Chondrocyte (in vitro differentiated cells): ENCODE measurements at regions not wholly inside any gene's neighbourhood (a gene's known extent, or its start where the extent isn't known, plus 50 kb on each side); places are given as distances from the start of the nearest gene placed in this dataset.

Experiments used
- DNase-seq: peaks from one replicate; pipeline ENCODE4 v3.0.0; 2021; ENCODE audit warnings: mixed read lengths, low spot score
- H3K27ac Mint-ChIP-seq: one replicate; pipeline ENCODE4 v1.8.0; 2021; ENCODE audit warnings: mild to moderate bottlenecking, moderate library complexity, mixed read lengths; ENCODE audit not compliant: unreplicated experiment
- H3K27me3 Mint-ChIP-seq: 2 replicates; pipeline ENCODE4 v1.8.0; 2021; ENCODE audit warnings: low read depth, mixed read lengths
- H3K36me3 Mint-ChIP-seq: 2 replicates; pipeline ENCODE4 v1.8.0; 2021; ENCODE audit warnings: low read depth, mixed read lengths
- H3K4me1 Mint-ChIP-seq: 2 replicates; pipeline ENCODE4 v1.8.0; 2021; ENCODE audit warnings: low read depth, mild to moderate bottlenecking, mixed read lengths
- H3K4me3 Mint-ChIP-seq: one replicate; pipeline ENCODE4 v1.8.0; 2021; ENCODE audit warnings: mild to moderate bottlenecking, moderate library complexity, mixed read lengths; ENCODE audit not compliant: unreplicated experiment
- H3K9me3 Mint-ChIP-seq: 2 replicates; pipeline ENCODE4 v1.8.0; 2021; ENCODE audit warnings: low read depth, mixed read lengths
- CTCF ChIP-seq: fragments of 200-600 bp; sonication (generic); IDR thresholded peaks from 2 replicates; pipeline ENCODE4 v1.5.0; 2021; ENCODE audit warnings: antibody characterized with exemption, mild to moderate bottlenecking, moderate library complexity

DNA sequence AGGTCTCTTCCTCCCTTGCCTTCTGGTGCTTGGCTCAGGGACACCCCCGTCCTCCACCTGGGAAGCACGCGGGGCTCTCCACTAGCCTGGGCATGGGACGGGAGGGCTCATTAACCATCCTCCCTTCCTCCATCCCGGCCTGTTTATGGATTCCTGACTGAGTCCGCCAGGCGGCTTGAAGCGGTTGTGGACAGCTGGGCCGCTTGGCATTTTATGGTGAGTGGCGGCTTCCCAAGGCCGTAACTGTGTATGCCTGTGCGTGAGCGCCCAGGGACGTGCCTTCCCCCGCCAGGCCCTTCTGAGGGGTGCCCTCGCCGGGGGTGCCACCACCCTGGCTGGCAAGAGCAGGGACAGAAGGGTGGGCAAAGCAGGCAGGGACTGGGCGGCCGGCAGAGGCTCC is 202.8 kb downstream of the URI1 start:
- peaks cover 2% of the 10 kb centered on the region for H3K9me3 Mint-ChIP-seq
- DNase-seq = no peak
- no peak overlapping the region for H3K27ac Mint-ChIP-seq
- TF ChIP-seq CTCF = no peak
- no peaks in the 10 kb centered on the region for H3K4me1 Mint-ChIP-seq
- H3K4me3 Mint-ChIP-seq = no peak overlapping the region
- H3K27me3 Mint-ChIP-seq = no peaks in the 10 kb centered on the region
- no peaks in the 10 kb centered on the region for H3K36me3 Mint-ChIP-seq

DNA sequence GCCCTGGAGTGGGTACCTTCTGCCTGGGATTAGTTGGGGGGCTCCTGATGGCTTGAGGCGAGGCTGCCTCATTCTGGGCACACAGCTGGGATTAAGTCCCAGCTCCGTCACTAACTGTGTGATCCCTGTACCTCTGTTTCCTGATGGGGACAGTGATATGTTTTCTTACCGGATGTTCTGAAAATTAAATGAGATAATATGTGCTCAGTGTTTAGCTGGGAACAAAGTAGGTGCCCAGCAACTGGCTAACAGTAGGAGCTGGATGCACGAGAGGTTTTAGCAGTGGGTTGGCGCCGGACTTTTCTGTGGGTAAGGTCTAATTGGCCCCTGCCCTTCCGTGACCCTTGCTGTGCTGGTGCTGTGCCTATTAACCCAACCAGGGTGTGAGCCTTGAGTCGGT is 203.4 kb downstream of the URI1 start:
- Mint-ChIP-seq H3K36me3 (no peaks in the 10 kb centered on the region), H3K9me3 (peaks cover 2% of the 10 kb centered on the region), H3K4me3 (no peak overlapping the region), H3K27ac (no peak overlapping the region), H3K4me1 (no peaks in the 10 kb centered on the region), H3K27me3 (no peaks in the 10 kb centered on the region)
- DNase-seq = peak; percentile 41
- TF ChIP-seq CTCF = no peak

DNA sequence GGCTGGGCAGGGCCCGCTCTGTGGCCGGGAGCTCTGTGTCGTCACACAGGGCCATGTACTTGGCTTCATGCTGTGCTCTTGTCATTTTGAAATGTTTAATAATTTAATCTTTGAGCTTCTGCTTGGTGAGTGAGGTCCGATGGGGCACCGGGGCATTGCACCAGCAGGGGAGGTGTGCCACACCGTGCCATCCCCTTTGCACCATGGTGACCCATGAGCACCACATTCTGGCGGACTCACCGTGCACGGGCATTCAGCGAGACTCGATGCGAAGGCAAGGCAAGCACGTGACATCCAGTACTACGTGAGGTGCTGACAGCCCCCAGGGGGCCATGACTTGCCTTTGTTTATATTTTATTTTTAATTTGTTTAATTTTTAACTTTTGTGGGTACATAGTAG is 204.3 kb downstream of the URI1 start:
- H3K36me3 Mint-ChIP-seq = no peaks in the 10 kb centered on the region
- DNase-seq = peak; percentile 74

GRCh38 chr19:30148039-30148790 is 206.2 kb downstream of the URI1 start:
- no peaks in the 10 kb centered on the region for H3K4me1 Mint-ChIP-seq
- H3K27ac Mint-ChIP-seq = no peak overlapping the region
- H3K4me3 Mint-ChIP-seq = no peak overlapping the region
- peaks cover 2% of the 10 kb centered on the region for H3K9me3 Mint-ChIP-seq
- H3K36me3 Mint-ChIP-seq = no peaks in the 10 kb centered on the region
- no peak for DNase-seq
- no peak for TF ChIP-seq CTCF
- peaks cover 3% of the 10 kb centered on the region for H3K27me3 Mint-ChIP-seq

More for the DNA sequence above, 204.3 kb downstream of the URI1 start:
- no peak for TF ChIP-seq CTCF
- Mint-ChIP-seq H3K9me3 (peaks cover 2% of the 10 kb centered on the region), H3K27me3 (no peaks in the 10 kb centered on the region), H3K27ac (no peak overlapping the region), H3K4me1 (no peaks in the 10 kb centered on the region), H3K4me3 (no peak overlapping the region)

DNA sequence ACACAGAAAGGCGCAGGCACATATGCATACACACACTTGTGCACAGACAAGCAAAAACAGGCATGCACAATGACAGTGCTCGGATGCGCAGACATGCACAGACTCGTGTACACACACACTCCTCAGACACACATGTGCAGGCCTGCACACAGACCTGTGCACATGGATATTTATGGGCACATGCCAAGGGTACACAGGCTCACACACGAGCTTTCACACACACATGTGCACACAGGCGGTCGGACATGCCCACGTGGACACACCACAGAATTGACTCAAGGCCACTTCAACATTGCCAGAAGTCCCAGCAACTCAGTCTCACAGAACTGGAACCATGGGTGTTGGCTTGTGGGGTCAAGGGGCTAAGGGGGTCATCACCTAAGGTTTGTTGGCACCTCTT is 206.8 kb downstream of the URI1 start:
- H3K4me3 Mint-ChIP-seq = no peak overlapping the region
- DNase-seq = no peak
- no peak overlapping the region for H3K27ac Mint-ChIP-seq
- H3K4me1 Mint-ChIP-seq = no peaks in the 10 kb centered on the region
- H3K36me3 Mint-ChIP-seq = no peaks in the 10 kb centered on the region
- no peak for TF ChIP-seq CTCF
- H3K27me3 Mint-ChIP-seq = peaks cover 4% of the 10 kb centered on the region
- H3K9me3 Mint-ChIP-seq = no peaks in the 10 kb centered on the region
